ENCODE measurements at regions not wholly inside any gene's neighbourhood (a gene's known extent, or its start where the extent isn't known, plus 50 kb on each side); places are given as distances from the start of the nearest gene placed in this dataset.

DNA sequence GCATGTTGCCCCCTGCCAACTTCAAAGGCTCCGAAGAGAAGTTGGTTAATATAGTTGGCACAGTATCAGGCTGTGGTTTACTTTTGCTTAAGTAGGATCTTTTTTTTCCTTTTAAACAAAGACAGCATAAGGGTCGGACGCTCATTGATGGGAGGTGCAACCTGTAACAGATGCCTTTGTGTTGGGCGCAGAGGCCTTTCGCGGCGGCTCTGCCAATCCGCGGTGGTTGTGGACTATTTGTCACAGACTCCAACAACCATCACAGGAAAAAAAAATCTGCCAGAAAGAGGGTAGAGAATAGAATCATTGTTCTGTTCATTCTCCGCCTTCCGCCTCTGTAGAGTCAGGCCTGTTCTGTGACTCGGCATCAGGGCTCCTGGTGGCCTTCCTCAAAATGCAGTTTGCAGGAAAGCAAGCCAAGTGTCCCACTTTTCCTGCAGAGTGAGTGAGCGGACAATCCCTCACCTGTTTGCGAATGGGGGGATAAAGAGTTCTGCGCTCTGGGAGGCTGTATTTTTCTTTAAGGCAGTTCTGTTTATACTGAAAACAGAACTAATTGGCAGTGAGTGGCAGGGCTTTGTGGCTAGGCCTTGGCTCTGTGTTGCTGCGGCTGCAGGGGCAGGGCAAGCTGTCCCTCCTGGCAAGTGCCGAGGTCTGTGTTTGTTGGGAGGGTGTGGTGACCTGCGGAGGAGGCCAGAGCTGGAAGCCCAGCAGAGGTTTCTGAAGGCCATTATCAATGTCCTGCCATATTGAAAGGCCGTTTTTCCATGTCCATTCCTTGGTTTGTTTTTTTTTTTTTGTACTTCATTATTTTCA is 83.0 kb upstream of the PIWIL1 start:
- POLR2A ChIA-PET, result no interaction called here
- peaks cover 67% of the 10 kb centered on the region for H3K9me3 ChIP-seq (ENCODE audit: control insufficient read depth, insufficient read depth, low read length)
- no peak overlapping the region for H3K27ac ChIP-seq (ENCODE audit: low read depth, low read length)
- CTCF ChIA-PET, result no interaction called here
- DNase-seq (ENCODE audit: low read depth, low spot score), result no peak
- H3K27me3 ChIP-seq (ENCODE audit: control insufficient read depth, insufficient read depth, low read length), result no peaks in the 10 kb centered on the region
- TF ChIP-seq, protein P1, sequence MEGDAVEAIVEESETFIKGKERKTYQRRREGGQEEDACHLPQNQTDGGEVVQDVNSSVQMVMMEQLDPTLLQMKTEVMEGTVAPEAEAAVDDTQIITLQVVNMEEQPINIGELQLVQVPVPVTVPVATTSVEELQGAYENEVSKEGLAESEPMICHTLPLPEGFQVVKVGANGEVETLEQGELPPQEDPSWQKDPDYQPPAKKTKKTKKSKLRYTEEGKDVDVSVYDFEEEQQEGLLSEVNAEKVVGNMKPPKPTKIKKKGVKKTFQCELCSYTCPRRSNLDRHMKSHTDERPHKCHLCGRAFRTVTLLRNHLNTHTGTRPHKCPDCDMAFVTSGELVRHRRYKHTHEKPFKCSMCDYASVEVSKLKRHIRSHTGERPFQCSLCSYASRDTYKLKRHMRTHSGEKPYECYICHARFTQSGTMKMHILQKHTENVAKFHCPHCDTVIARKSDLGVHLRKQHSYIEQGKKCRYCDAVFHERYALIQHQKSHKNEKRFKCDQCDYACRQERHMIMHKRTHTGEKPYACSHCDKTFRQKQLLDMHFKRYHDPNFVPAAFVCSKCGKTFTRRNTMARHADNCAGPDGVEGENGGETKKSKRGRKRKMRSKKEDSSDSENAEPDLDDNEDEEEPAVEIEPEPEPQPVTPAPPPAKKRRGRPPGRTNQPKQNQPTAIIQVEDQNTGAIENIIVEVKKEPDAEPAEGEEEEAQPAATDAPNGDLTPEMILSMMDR (IDR thresholded peaks at IDR 0.05; ENCODE audit: low read depth, low read length), result no peak
- H3K4me3 ChIP-seq (ENCODE audit: low read depth, low read length), result no peak overlapping the region

DNA sequence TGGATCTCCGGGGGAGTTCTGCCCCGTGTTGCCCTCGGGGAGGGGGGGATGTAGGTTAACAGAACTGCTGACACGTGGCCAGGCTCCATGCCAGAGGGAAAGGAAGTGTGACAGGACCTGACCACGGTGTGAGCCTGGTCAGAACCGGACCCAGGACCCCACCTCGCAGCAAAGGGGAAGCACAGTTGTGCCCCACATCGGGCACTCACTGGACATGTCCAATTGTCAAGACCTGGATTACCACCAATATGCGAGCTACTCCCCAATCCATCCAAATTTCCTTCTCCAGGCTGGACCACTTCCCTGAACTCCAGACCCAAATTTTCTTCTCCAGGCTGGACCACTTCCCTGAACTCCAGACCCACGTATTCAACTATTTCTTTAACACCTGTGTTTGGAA is 78.8 kb upstream of the PIWIL1 start:
- ChIA-PET POLR2A (no interaction called here), CTCF (no interaction called here)
- no peaks in the 10 kb centered on the region for H3K27me3 ChIP-seq (ENCODE audit: control insufficient read depth, insufficient read depth, low read length)
- DNase-seq (ENCODE audit: low read depth, low spot score), result no peak
- TF ChIP-seq, protein P1 (IDR thresholded peaks at IDR 0.05; ENCODE audit: low read depth, low read length), result no peak
- peaks cover 46% of the 10 kb centered on the region for H3K9me3 ChIP-seq (ENCODE audit: control insufficient read depth, insufficient read depth, low read length)
- no peak overlapping the region for H3K4me3 ChIP-seq (ENCODE audit: low read depth, low read length)
- no peak overlapping the region for H3K27ac ChIP-seq (ENCODE audit: low read depth, low read length)

DNA sequence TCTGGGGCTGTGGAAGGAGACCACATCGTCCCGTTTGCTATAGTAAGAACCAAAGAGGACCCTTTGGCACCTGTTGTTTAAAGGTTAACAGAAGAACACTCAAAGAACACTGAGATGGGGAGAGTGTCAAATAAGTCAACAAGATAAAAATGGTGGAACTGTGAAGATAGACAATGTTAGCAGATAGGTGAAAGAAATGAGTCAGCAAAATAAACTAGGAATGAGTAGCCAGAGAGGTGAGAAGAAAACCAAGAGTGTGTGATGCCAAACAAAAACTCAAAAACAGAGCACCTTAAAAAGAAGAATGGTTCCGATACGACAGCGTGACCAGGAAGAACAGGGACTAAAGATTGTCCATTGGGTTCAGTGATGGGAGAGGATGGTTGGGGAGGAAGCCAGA is 74.7 kb upstream of the PIWIL1 start:
- H3K9me3 ChIP-seq (ENCODE audit: control insufficient read depth, insufficient read depth, low read length), result peaks cover 42% of the 10 kb centered on the region
- no peak overlapping the region for H3K27ac ChIP-seq (ENCODE audit: low read depth, low read length)
- no peak overlapping the region for H3K4me3 ChIP-seq (ENCODE audit: low read depth, low read length)
- TF ChIP-seq, protein P1 (IDR thresholded peaks at IDR 0.05; ENCODE audit: low read depth, low read length), result no peak
- CTCF ChIA-PET, result no interaction called here
- H3K27me3 ChIP-seq (ENCODE audit: control insufficient read depth, insufficient read depth, low read length), result no peaks in the 10 kb centered on the region
- DNase-seq (ENCODE audit: low read depth, low spot score), result no peak
- POLR2A ChIA-PET, result no interaction called here

DNA sequence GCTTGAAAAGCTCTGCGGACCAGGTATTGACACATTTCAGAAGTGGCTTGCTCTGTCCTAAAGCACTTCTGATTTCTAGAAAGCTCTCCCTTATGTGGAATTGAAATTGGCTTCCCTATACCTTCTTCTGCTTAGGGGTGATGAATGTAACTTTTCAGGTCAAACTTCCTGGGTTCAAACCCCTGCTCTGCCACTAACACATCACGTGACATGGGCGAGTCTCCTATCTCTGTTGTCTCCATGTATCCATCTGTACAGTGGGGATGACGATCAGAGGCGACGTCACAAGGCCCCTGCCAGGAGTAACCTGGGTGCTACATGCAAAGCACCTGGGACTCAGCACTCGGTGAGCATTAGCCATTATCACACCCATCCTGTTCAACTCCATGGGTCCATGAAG is 73.7 kb upstream of the PIWIL1 start:
- Histone ChIP-seq H3K27ac (ENCODE audit: low read depth, low read length) (no peak overlapping the region), H3K4me3 (ENCODE audit: low read depth, low read length) (no peak overlapping the region), H3K27me3 (ENCODE audit: control insufficient read depth, insufficient read depth, low read length) (no peaks in the 10 kb centered on the region), H3K9me3 (ENCODE audit: control insufficient read depth, insufficient read depth, low read length) (peaks cover 41% of the 10 kb centered on the region)
- ChIA-PET CTCF (no interaction called here), POLR2A (no interaction called here)
- TF ChIP-seq, protein P1 (IDR thresholded peaks at IDR 0.05; ENCODE audit: low read depth, low read length), result no peak
- DNase-seq (ENCODE audit: low read depth, low spot score), result no peak

DNA sequence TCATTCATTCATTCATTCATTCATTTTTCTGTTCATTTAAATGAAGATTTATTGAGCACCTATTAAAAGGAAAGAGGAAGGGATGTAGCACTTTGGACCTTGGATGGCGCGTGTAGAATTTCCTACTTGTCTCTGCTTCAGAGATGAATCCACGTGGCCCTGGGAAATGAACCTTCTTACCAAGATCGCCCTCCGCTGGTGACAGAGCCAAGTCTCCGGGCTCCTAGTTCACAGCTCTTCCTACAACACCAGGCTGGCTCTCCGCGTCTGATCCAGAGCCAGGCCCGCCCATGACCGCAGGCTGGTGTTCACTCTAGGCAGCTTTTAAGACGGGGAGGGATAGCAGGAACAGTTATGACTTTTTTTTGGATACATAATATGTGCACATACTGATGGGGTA is 70.9 kb upstream of the PIWIL1 start:
- no peaks in the 10 kb centered on the region for H3K27me3 ChIP-seq (ENCODE audit: control insufficient read depth, insufficient read depth, low read length)
- POLR2A ChIA-PET, result no interaction called here
- CTCF ChIA-PET, result no interaction called here
- H3K4me3 ChIP-seq (ENCODE audit: low read depth, low read length), result no peak overlapping the region
- no peak overlapping the region for H3K27ac ChIP-seq (ENCODE audit: low read depth, low read length)
- no peak for DNase-seq (ENCODE audit: low read depth, low spot score)
- TF ChIP-seq, protein P1 (IDR thresholded peaks at IDR 0.05; ENCODE audit: low read depth, low read length), result no peak
- peaks cover 26% of the 10 kb centered on the region for H3K9me3 ChIP-seq (ENCODE audit: control insufficient read depth, insufficient read depth, low read length)

All from AG04450 (cell line).